GM12878 (cell line): ENCODE measurements at regions not wholly inside any gene's neighbourhood (a gene's known extent, or its start where the extent isn't known, plus 50 kb on each side); places are given as distances from the start of the nearest gene placed in this dataset.
A peak's percentile ranks its signal among the peaks of the same experiment; 100 is the strongest.

Experiments
- ATAC-seq: fragments of 200-7000 bp; cut with Tn5 transposase; 3 replicates; pipeline ENCODE4 v1.9.1; 2020; ENCODE audit warnings: mild to moderate bottlenecking, moderate library complexity
- BruUV-seq: library from RNA; stranded (reverse); fragments of 400-500 nt; replicated peaks from 2 replicates; lab custom pipeline; 2021; lab: Mats Ljungman, UMichigan
- CTCF ChIA-PET: fragments of 300-600 bp; sonication (Branson Sonifier 250); formaldehyde crosslinking; extraction: SDS; loops from one replicate; lab custom pipeline; 2021; ENCODE audit warnings: inconsistent platforms; lab: Yijun Ruan, JAX
- POLR2A ChIA-PET: fragments of 350-600 bp; formaldehyde crosslinking; extraction: SDS; loops from one replicate; lab custom pipeline; 2021; ENCODE audit warnings: inconsistent platforms; lab: Charles Lee
- RAD21 ChIA-PET: fragments of 300-600 bp; sonication (Branson Sonifier 250); formaldehyde crosslinking; loops from one replicate; lab custom pipeline; 2023; ENCODE audit warnings: antibody characterized with exemption; ENCODE audit not compliant: unreplicated experiment; lab: Charles Lee
- SMC1A ChIA-PET: fragments of 300-600 bp; sonication (Branson Sonifier 250); formaldehyde crosslinking; loops from one replicate; lab custom pipeline; 2023; ENCODE audit not compliant: unreplicated experiment, uncharacterized antibody; lab: Charles Lee
- DNase-seq: peaks from one replicate; pipeline ENCODE4 v3.0.0-alpha.2; 2011; ENCODE audit warnings: low read depth, low spot score
- FAIRE-seq: peaks from 3 replicates; lab custom pipeline; 2011; peaks lifted over from hg19 to GRCh38; lab: Jason Lieb, UNC
- H2AFZ ChIP-seq: 2 replicates; pipeline ENCODE4 v1.6.0; 2011; ENCODE audit warnings: low read depth, low read length, control low read depth; ENCODE audit not compliant: control insufficient read depth
- H3K27ac ChIP-seq: 2 replicates; pipeline ENCODE4 v1.5.1; 2011; ENCODE audit warnings: control low read depth; ENCODE audit not compliant: control insufficient read depth, insufficient read depth
- H3K27me3 ChIP-seq, 2 experiments: replicated peaks in 1 of 2; 2 replicates each; pipeline versions ENCODE4 v1.6.0 to v1.6.1; 2011; ENCODE audit warnings: low read length in 1 of 2; ENCODE audit not compliant: control insufficient read depth in 2 of 2, insufficient read depth in 2 of 2
- H3K36me3 ChIP-seq, 2 experiments: 2 replicates each; pipeline ENCODE4 v1.5.1; 2011; ENCODE audit warnings: low read length in 1 of 2; ENCODE audit not compliant: control insufficient read depth in 2 of 2, insufficient read depth in 2 of 2
- H3K4me1 ChIP-seq: 2 replicates; pipeline ENCODE4 v1.6.1; 2011; ENCODE audit warnings: mild to moderate bottlenecking, low read length, moderate library complexity, mixed read lengths; ENCODE audit not compliant: control insufficient read depth, insufficient read depth
- H3K4me2 ChIP-seq: 2 replicates; pipeline ENCODE4 v1.6.0; 2011; ENCODE audit warnings: control low read depth; ENCODE audit not compliant: control insufficient read depth, insufficient read depth
- H3K4me3 ChIP-seq: fragments of 200-600 bp; sonication (generic); 2 replicates; pipeline ENCODE4 v1.5.1; 2016
- H3K79me2 ChIP-seq: 2 replicates; pipeline ENCODE4 v1.6.0; 2011; ENCODE audit warnings: low read length; ENCODE audit not compliant: control insufficient read depth, insufficient read depth
- H3K9ac ChIP-seq: 2 replicates; pipeline ENCODE4 v1.8.0; 2011; ENCODE audit warnings: low read length, control low read depth, mixed read lengths; ENCODE audit not compliant: control insufficient read depth, insufficient read depth
- H3K9me3 ChIP-seq: replicated peaks from 3 replicates; pipeline ENCODE4 v1.5.1; 2011; ENCODE audit warnings: mild to moderate bottlenecking, low read length; ENCODE audit not compliant: control insufficient read depth, insufficient read depth
- H4K20me1 ChIP-seq: 2 replicates; pipeline ENCODE4 v1.6.0; 2011; ENCODE audit not compliant: control insufficient read depth, insufficient read depth
- CHD2 ChIP-seq: IDR thresholded peaks from 2 replicates; pipeline ENCODE4 v1.6.1; 2011; ENCODE audit warnings: low read depth, low read length, improper control_type of control experiment, borderline replicate concordance
- KDM1A ChIP-seq: fragments of 200-600 bp; sonication (generic); IDR thresholded peaks from 2 replicates; pipeline ENCODE4 v1.6.1; 2016; ENCODE audit warnings: borderline replicate concordance
- MEF2A ChIP-seq: IDR thresholded peaks from 2 replicates; pipeline ENCODE4 v1.6.1; 2011; ENCODE audit warnings: low read depth, mild to moderate bottlenecking, low read length, moderate library complexity; ENCODE audit not compliant: insufficient read depth
- MEF2B ChIP-seq: fragments of 450-650 bp; IDR thresholded peaks from 2 replicates; pipeline ENCODE4 v1.6.1; 2018; ENCODE audit warnings: mild to moderate bottlenecking, moderate library complexity; ENCODE audit not compliant: partially characterized antibody, poor library complexity, severe bottlenecking
- NFIC ChIP-seq: IDR thresholded peaks from 2 replicates; pipeline ENCODE4 v1.6.1; 2012; ENCODE audit warnings: low read depth, mild to moderate bottlenecking, inconsistent platforms, low read length, moderate library complexity
- RBBP5 ChIP-seq: fragments of 200-600 bp; sonication (generic); conservative IDR thresholded peaks from 2 replicates; pipeline ENCODE4 v1.6.1; 2016
- SIN3A ChIP-seq: IDR thresholded peaks from 2 replicates; pipeline ENCODE4 v1.6.1; 2012; ENCODE audit warnings: low read depth, low read length, improper control_type of control experiment
- STAT1 ChIP-seq: fragments of 450-650 bp; conservative IDR thresholded peaks from 2 replicates; pipeline ENCODE4 v1.6.1; 2014; ENCODE audit warnings: antibody characterized with exemption, mild to moderate bottlenecking
- ZNF207 ChIP-seq: fragments of 450-650 bp; IDR thresholded peaks from 2 replicates; pipeline ENCODE4 v1.6.1; 2014; ENCODE audit warnings: antibody characterized with exemption, mild to moderate bottlenecking, borderline replicate concordance
- ZSCAN29 ChIP-seq: fragments of 450-650 bp; IDR thresholded peaks from 2 replicates; pipeline ENCODE4 v1.6.1; 2017; ENCODE audit warnings: mild to moderate bottlenecking, moderate library complexity
- in situ Hi-C: fragments of 300-500 bp; cut with MboI; formaldehyde crosslinking; loops from 9 replicates; pipeline ENCODE4 v1.14.3; 2018; ENCODE audit warnings: mixed read lengths
- intact Hi-C: fragments of 100-400 bp; cut with micrococcal nuclease; formaldehyde crosslinking; loops from one replicate; pipeline ENCODE4 v1.14.2; 2022; ENCODE audit not compliant: unreplicated experiment
- TF ChIP-seq, protein P1 (sequence below): fragments of 450-650 bp; IDR thresholded peaks from 2 replicates; pipeline ENCODE4 v1.6.1; 2017; ENCODE audit warnings: mild to moderate bottlenecking, moderate library complexity
- TF ChIP-seq, protein P2 (sequence below): fragments of 450-650 bp; IDR thresholded peaks from 2 replicates; pipeline ENCODE4 v1.6.1; 2018; ENCODE audit warnings: borderline replicate concordance, mild to moderate bottlenecking; ENCODE audit not compliant: partially characterized antibody
- TF ChIP-seq, protein P3 (sequence below): fragments of 450-650 bp; IDR thresholded peaks from 2 replicates; pipeline ENCODE4 v1.6.1; 2016; ENCODE audit warnings: mild to moderate bottlenecking
- TF ChIP-seq, protein P4 (sequence below): fragments of 450-650 bp; IDR thresholded peaks from 2 replicates; pipeline ENCODE4 v1.6.1; 2017; ENCODE audit warnings: mild to moderate bottlenecking, low read depth, inconsistent platforms; ENCODE audit not compliant: poor library complexity, severe bottlenecking

DNA sequence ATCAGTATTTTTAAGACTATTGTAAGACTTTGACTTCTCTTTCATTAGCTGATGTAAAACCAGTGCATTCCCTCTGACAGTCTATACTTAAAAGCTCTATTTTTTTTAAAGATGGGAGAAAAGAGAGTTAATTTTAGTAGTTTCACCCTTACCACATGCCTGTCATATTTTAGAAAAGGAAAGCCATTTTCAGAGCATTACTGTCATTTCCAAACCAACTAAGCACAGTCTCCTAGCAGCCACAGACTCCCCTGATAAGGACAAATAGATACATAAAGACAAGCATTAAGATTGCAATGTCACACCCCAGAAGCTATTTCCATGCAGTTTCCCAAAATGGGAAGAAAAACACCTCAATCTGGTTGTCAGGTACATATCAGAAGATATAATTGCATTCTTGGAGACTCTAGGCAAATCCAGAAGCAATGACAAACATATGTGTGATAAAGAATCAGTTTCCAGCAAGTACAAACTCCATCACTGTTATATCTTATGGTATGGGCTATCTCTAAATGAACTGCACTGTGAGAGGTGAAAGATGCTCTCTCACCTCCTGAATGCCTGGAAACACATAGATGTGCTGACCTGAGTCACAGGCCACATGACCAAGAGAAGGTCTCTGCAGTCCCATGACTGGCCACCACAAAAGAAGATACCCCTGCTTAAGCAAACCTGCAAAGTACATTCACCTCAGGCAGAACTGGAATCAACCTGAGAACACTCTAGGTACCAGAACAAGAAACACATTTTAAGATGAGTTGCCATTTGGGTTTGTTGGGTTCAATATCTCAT is 303.3 kb downstream of the POU4F1 start:
- Histone ChIP-seq H3K27ac (no peak overlapping the region), H4K20me1 (no peaks in the 10 kb centered on the region), H3K79me2 (no peaks in the 10 kb centered on the region), H3K9ac (no peak overlapping the region), H3K4me1 (no peaks in the 10 kb centered on the region), H3K36me3 (no peaks in the 10 kb centered on the region), H2AFZ (no peak overlapping the region), H3K4me3 (no peak overlapping the region), H3K4me2 (no peak overlapping the region), H3K27me3 (no peaks in the 10 kb centered on the region; a peak in 1 of 4 replicates), H3K9me3 (no peaks in the 10 kb centered on the region)
- intact Hi-C loops (no loop called here), in situ Hi-C loops (no loop called here)
- DNase-seq (no peak), ATAC-seq (peak; percentile 62), FAIRE-seq (no peak)
- RAD21 ChIA-PET = no interaction called here
- SMC1A ChIA-PET = no interaction called here
- CTCF ChIA-PET = interaction anchor here (1.5 kb wide), 1 partner anchor 163 kb away, joined by 3 read pairs; no protein-coding TSS in a partner anchor
- POLR2A ChIA-PET = no interaction called here
- no TSS peak for BruUV-seq
- TF ChIP-seq, protein P1, sequence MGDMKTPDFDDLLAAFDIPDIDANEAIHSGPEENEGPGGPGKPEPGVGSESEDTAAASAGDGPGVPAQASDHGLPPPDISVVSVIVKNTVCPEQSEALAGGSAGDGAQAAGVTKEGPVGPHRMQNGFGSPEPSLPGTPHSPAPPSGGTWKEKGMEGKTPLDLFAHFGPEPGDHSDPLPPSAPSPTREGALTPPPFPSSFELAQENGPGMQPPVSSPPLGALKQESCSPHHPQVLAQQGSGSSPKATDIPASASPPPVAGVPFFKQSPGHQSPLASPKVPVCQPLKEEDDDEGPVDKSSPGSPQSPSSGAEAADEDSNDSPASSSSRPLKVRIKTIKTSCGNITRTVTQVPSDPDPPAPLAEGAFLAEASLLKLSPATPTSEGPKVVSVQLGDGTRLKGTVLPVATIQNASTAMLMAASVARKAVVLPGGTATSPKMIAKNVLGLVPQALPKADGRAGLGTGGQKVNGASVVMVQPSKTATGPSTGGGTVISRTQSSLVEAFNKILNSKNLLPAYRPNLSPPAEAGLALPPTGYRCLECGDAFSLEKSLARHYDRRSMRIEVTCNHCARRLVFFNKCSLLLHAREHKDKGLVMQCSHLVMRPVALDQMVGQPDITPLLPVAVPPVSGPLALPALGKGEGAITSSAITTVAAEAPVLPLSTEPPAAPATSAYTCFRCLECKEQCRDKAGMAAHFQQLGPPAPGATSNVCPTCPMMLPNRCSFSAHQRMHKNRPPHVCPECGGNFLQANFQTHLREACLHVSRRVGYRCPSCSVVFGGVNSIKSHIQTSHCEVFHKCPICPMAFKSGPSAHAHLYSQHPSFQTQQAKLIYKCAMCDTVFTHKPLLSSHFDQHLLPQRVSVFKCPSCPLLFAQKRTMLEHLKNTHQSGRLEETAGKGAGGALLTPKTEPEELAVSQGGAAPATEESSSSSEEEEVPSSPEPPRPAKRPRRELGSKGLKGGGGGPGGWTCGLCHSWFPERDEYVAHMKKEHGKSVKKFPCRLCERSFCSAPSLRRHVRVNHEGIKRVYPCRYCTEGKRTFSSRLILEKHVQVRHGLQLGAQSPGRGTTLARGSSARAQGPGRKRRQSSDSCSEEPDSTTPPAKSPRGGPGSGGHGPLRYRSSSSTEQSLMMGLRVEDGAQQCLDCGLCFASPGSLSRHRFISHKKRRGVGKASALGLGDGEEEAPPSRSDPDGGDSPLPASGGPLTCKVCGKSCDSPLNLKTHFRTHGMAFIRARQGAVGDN = no peak
- TF ChIP-seq MEF2A = peak; percentile 83; the same call in 1 of the 2 replicates
- TF ChIP-seq MEF2B = peak; percentile 25
- peak; percentile 71; the same call in 1 of the 2 replicates for TF ChIP-seq NFIC
- TF ChIP-seq SIN3A = no peak
- no peak for TF ChIP-seq ZNF207
- TF ChIP-seq KDM1A = no peak
- TF ChIP-seq RBBP5 = no peak
- no peak for TF ChIP-seq CHD2
- TF ChIP-seq, protein P2, sequence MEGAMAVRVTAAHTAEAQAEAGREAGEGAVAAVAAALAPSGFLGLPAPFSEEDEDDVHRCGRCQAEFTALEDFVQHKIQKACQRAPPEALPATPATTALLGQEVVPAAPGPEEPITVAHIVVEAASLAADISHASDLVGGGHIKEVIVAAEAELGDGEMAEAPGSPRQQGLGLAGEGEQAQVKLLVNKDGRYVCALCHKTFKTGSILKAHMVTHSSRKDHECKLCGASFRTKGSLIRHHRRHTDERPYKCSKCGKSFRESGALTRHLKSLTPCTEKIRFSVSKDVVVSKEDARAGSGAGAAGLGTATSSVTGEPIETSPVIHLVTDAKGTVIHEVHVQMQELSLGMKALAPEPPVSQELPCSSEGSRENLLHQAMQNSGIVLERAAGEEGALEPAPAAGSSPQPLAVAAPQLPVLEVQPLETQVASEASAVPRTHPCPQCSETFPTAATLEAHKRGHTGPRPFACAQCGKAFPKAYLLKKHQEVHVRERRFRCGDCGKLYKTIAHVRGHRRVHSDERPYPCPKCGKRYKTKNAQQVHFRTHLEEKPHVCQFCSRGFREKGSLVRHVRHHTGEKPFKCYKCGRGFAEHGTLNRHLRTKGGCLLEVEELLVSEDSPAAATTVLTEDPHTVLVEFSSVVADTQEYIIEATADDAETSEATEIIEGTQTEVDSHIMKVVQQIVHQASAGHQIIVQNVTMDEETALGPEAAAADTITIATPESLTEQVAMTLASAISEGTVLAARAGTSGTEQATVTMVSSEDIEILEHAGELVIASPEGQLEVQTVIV = no peak
- TF ChIP-seq, protein P3, sequence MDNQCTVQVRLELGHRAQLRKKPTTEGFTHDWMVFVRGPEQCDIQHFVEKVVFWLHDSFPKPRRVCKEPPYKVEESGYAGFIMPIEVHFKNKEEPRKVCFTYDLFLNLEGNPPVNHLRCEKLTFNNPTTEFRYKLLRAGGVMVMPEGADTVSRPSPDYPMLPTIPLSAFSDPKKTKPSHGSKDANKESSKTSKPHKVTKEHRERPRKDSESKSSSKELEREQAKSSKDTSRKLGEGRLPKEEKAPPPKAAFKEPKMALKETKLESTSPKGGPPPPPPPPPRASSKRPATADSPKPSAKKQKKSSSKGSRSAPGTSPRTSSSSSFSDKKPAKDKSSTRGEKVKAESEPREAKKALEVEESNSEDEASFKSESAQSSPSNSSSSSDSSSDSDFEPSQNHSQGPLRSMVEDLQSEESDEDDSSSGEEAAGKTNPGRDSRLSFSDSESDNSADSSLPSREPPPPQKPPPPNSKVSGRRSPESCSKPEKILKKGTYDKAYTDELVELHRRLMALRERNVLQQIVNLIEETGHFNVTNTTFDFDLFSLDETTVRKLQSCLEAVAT = no peak
- TF ChIP-seq ZSCAN29 = no peak
- TF ChIP-seq, protein P4, sequence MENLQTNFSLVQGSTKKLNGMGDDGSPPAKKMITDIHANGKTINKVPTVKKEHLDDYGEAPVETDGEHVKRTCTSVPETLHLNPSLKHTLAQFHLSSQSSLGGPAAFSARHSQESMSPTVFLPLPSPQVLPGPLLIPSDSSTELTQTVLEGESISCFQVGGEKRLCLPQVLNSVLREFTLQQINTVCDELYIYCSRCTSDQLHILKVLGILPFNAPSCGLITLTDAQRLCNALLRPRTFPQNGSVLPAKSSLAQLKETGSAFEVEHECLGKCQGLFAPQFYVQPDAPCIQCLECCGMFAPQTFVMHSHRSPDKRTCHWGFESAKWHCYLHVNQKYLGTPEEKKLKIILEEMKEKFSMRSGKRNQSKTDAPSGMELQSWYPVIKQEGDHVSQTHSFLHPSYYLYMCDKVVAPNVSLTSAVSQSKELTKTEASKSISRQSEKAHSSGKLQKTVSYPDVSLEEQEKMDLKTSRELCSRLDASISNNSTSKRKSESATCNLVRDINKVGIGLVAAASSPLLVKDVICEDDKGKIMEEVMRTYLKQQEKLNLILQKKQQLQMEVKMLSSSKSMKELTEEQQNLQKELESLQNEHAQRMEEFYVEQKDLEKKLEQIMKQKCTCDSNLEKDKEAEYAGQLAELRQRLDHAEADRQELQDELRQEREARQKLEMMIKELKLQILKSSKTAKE = no peak
- no peak for TF ChIP-seq STAT1
